Breast epithelium (tissue), 3 donors: ENCODE measurements at regions not wholly inside any gene's neighbourhood (a gene's known extent, or its start where the extent isn't known, plus 50 kb on each side); places are given as distances from the start of the nearest gene placed in this dataset.

Experiments used
- CTCF ChIP-seq, 3 donors: fragments of 450-650 bp; IDR thresholded peaks; one replicate each; pipeline ENCODE4 v1.5.1; 2016 to 2017; ENCODE audit warnings: antibody characterized with exemption in 3 of 3, mild to moderate bottlenecking in 3 of 3, moderate library complexity in 3 of 3
- POLR2AphosphoS5 ChIP-seq, 3 donors: sonication (generic); formaldehyde crosslinking; IDR thresholded peaks; one replicate each; pipeline ENCODE4 v1.6.1; 2017; ENCODE audit warnings: antibody characterized with exemption in 3 of 3

- no peak for TF ChIP-seq CTCF (IDR thresholded peaks at IDR 0.05)
- TF ChIP-seq POLR2AphosphoS5 (IDR thresholded peaks at IDR 0.05): no peak
Observed at GRCh38 chr7:115533785-115534184, 496.8 kb downstream of the TFEC start.
